ENCODE measurements at regions not wholly inside any gene's neighbourhood (a gene's known extent, or its start where the extent isn't known, plus 50 kb on each side); places are given as distances from the start of the nearest gene placed in this dataset.
A peak's percentile ranks its signal among the peaks of the same experiment; 100 is the strongest.

- H3K4me3 ChIP-seq (ENCODE audit: low read depth, low read length): no peak overlapping the region
- peak overlapping the region; percentile 42 for H3K27ac ChIP-seq (ENCODE audit: low read depth, low read length)
- DNase-seq (ENCODE audit: low read depth in 4 of 6, low spot score in 6 of 6): peak in 3 of 6 donors; percentile 39 to 90 (median 61)
- H3K27me3 ChIP-seq (ENCODE audit: control insufficient read depth, insufficient read depth, low read length): no peaks in the 10 kb centered on the region
- peaks cover 4% of the 10 kb centered on the region for H3K4me1 ChIP-seq (ENCODE audit: control insufficient read depth, insufficient read depth, low read length)
- WGBS (ENCODE audit: insufficient coverage): 20% methylated on average over 5 of the region's 7 CpGs
- H3K9me3 ChIP-seq (ENCODE audit: control insufficient read depth, insufficient read depth, low read length): no peaks in the 10 kb centered on the region
- no peaks in the 10 kb centered on the region for H3K36me3 ChIP-seq (ENCODE audit: control insufficient read depth, insufficient read depth, low read length)
Observed at GRCh38 chr6:145139140-145139850, 596.0 kb downstream of the EPM2A start.

- Histone ChIP-seq H3K27ac (ENCODE audit: low read depth, low read length) (no peak overlapping the region), H3K36me3 (ENCODE audit: control insufficient read depth, insufficient read depth, low read length) (no peaks in the 10 kb centered on the region), H3K4me1 (ENCODE audit: control insufficient read depth, insufficient read depth, low read length) (peaks cover 4% of the 10 kb centered on the region), H3K27me3 (ENCODE audit: control insufficient read depth, insufficient read depth, low read length) (no peaks in the 10 kb centered on the region), H3K4me3 (ENCODE audit: low read depth, low read length) (no peak overlapping the region), H3K9me3 (ENCODE audit: control insufficient read depth, insufficient read depth, low read length) (no peaks in the 10 kb centered on the region)
- DNase-seq (ENCODE audit: low read depth in 4 of 6, low spot score in 6 of 6): no peak
Observed at GRCh38 chr6:145139895-145140294, 595.4 kb downstream of the EPM2A start.

- no peak overlapping the region for H3K4me3 ChIP-seq (ENCODE audit: low read depth, low read length)
- DNase-seq (ENCODE audit: low read depth in 4 of 6, low spot score in 6 of 6): peak in 1 of 6 donors; percentile 32
- H3K27me3 ChIP-seq (ENCODE audit: control insufficient read depth, insufficient read depth, low read length): no peaks in the 10 kb centered on the region
- peaks cover 4% of the 10 kb centered on the region for H3K4me1 ChIP-seq (ENCODE audit: control insufficient read depth, insufficient read depth, low read length)
- no peaks in the 10 kb centered on the region for H3K9me3 ChIP-seq (ENCODE audit: control insufficient read depth, insufficient read depth, low read length)
- no peaks in the 10 kb centered on the region for H3K36me3 ChIP-seq (ENCODE audit: control insufficient read depth, insufficient read depth, low read length)
- no peak overlapping the region for H3K27ac ChIP-seq (ENCODE audit: low read depth, low read length)
Observed at GRCh38 chr6:145141572-145141971, 593.7 kb downstream of the EPM2A start.

- Histone ChIP-seq H3K27ac (ENCODE audit: low read depth, low read length) (no peak overlapping the region), H3K27me3 (ENCODE audit: control insufficient read depth, insufficient read depth, low read length) (no peaks in the 10 kb centered on the region), H3K9me3 (ENCODE audit: control insufficient read depth, insufficient read depth, low read length) (no peaks in the 10 kb centered on the region), H3K4me3 (ENCODE audit: low read depth, low read length) (no peak overlapping the region), H3K36me3 (ENCODE audit: control insufficient read depth, insufficient read depth, low read length) (no peaks in the 10 kb centered on the region), H3K4me1 (ENCODE audit: control insufficient read depth, insufficient read depth, low read length) (peaks cover 4% of the 10 kb centered on the region)
- WGBS (ENCODE audit: insufficient coverage): no CpG with 5 or more reads among the region's 1 CpG
- no peak for DNase-seq (ENCODE audit: low read depth in 4 of 6, low spot score in 6 of 6)
Observed at GRCh38 chr6:145142958-145143357, 592.4 kb downstream of the EPM2A start.

- Histone ChIP-seq H3K27ac (ENCODE audit: low read depth, low read length) (no peak overlapping the region), H3K4me3 (ENCODE audit: low read depth, low read length) (no peak overlapping the region), H3K4me1 (ENCODE audit: control insufficient read depth, insufficient read depth, low read length) (peaks cover 4% of the 10 kb centered on the region), H3K9me3 (ENCODE audit: control insufficient read depth, insufficient read depth, low read length) (no peaks in the 10 kb centered on the region), H3K36me3 (ENCODE audit: control insufficient read depth, insufficient read depth, low read length) (no peaks in the 10 kb centered on the region), H3K27me3 (ENCODE audit: control insufficient read depth, insufficient read depth, low read length) (no peaks in the 10 kb centered on the region)
- no CpG with 5 or more reads among the region's 3 CpGs for WGBS (ENCODE audit: insufficient coverage)
- no peak for DNase-seq (ENCODE audit: low read depth in 4 of 6, low spot score in 6 of 6)
Observed at GRCh38 chr6:145143379-145143778, 591.9 kb downstream of the EPM2A start.

GRCh38 chr6:145147559-145147958, 587.8 kb downstream of the EPM2A start:
- H3K9me3 ChIP-seq (ENCODE audit: control insufficient read depth, insufficient read depth, low read length): no peaks in the 10 kb centered on the region
- no peak for DNase-seq (ENCODE audit: low read depth in 4 of 6, low spot score in 6 of 6)
- H3K27me3 ChIP-seq (ENCODE audit: control insufficient read depth, insufficient read depth, low read length): no peaks in the 10 kb centered on the region
- H3K27ac ChIP-seq (ENCODE audit: low read depth, low read length): no peak overlapping the region
- H3K36me3 ChIP-seq (ENCODE audit: control insufficient read depth, insufficient read depth, low read length): no peaks in the 10 kb centered on the region
- no peak overlapping the region for H3K4me3 ChIP-seq (ENCODE audit: low read depth, low read length)
- no peaks in the 10 kb centered on the region for H3K4me1 ChIP-seq (ENCODE audit: control insufficient read depth, insufficient read depth, low read length)

GRCh38 chr6:145147981-145148749, 587.2 kb downstream of the EPM2A start:
- Histone ChIP-seq H3K27ac (ENCODE audit: low read depth, low read length) (no peak overlapping the region), H3K4me3 (ENCODE audit: low read depth, low read length) (no peak overlapping the region), H3K27me3 (ENCODE audit: control insufficient read depth, insufficient read depth, low read length) (no peaks in the 10 kb centered on the region), H3K4me1 (ENCODE audit: control insufficient read depth, insufficient read depth, low read length) (no peaks in the 10 kb centered on the region), H3K36me3 (ENCODE audit: control insufficient read depth, insufficient read depth, low read length) (no peaks in the 10 kb centered on the region), H3K9me3 (ENCODE audit: control insufficient read depth, insufficient read depth, low read length) (no peaks in the 10 kb centered on the region)
- DNase-seq (ENCODE audit: low read depth in 4 of 6, low spot score in 6 of 6): no peak
- 82% methylated on average over 2 of the region's 3 CpGs for WGBS (ENCODE audit: insufficient coverage)

- Histone ChIP-seq H3K4me3 (ENCODE audit: low read depth, low read length) (no peak overlapping the region), H3K27ac (ENCODE audit: low read depth, low read length) (no peak overlapping the region), H3K4me1 (ENCODE audit: control insufficient read depth, insufficient read depth, low read length) (no peaks in the 10 kb centered on the region), H3K27me3 (ENCODE audit: control insufficient read depth, insufficient read depth, low read length) (no peaks in the 10 kb centered on the region), H3K9me3 (ENCODE audit: control insufficient read depth, insufficient read depth, low read length) (no peaks in the 10 kb centered on the region), H3K36me3 (ENCODE audit: control insufficient read depth, insufficient read depth, low read length) (no peaks in the 10 kb centered on the region)
- 28% methylated on average over 2 of the region's 2 CpGs for WGBS (ENCODE audit: insufficient coverage)
- no peak for DNase-seq (ENCODE audit: low read depth in 4 of 6, low spot score in 6 of 6)
Observed at GRCh38 chr6:145148776-145149175, 586.5 kb downstream of the EPM2A start.

- WGBS (ENCODE audit: insufficient coverage): 68% methylated on average over 2 of the region's 3 CpGs
- no peaks in the 10 kb centered on the region for H3K4me1 ChIP-seq (ENCODE audit: control insufficient read depth, insufficient read depth, low read length)
- H3K9me3 ChIP-seq (ENCODE audit: control insufficient read depth, insufficient read depth, low read length): no peaks in the 10 kb centered on the region
- no peaks in the 10 kb centered on the region for H3K27me3 ChIP-seq (ENCODE audit: control insufficient read depth, insufficient read depth, low read length)
- H3K27ac ChIP-seq (ENCODE audit: low read depth, low read length): no peak overlapping the region
- no peaks in the 10 kb centered on the region for H3K36me3 ChIP-seq (ENCODE audit: control insufficient read depth, insufficient read depth, low read length)
- H3K4me3 ChIP-seq (ENCODE audit: low read depth, low read length): no peak overlapping the region
- DNase-seq (ENCODE audit: low read depth in 4 of 6, low spot score in 6 of 6): peak in 1 of 6 donors; percentile 23
Observed at GRCh38 chr6:145151624-145152023, 583.7 kb downstream of the EPM2A start.

GRCh38 chr6:145153495-145153894, 581.8 kb downstream of the EPM2A start:
- no peak for DNase-seq (ENCODE audit: low read depth in 4 of 6, low spot score in 6 of 6)
- Histone ChIP-seq H3K9me3 (ENCODE audit: control insufficient read depth, insufficient read depth, low read length) (no peaks in the 10 kb centered on the region), H3K36me3 (ENCODE audit: control insufficient read depth, insufficient read depth, low read length) (no peaks in the 10 kb centered on the region), H3K4me1 (ENCODE audit: control insufficient read depth, insufficient read depth, low read length) (no peaks in the 10 kb centered on the region), H3K27ac (ENCODE audit: low read depth, low read length) (no peak overlapping the region), H3K4me3 (ENCODE audit: low read depth, low read length) (no peak overlapping the region), H3K27me3 (ENCODE audit: control insufficient read depth, insufficient read depth, low read length) (no peaks in the 10 kb centered on the region)
- WGBS (ENCODE audit: insufficient coverage): 92% methylated on average over 2 of the region's 6 CpGs
